Activated CD4-positive, alpha-beta T cell treated with anti-CD3 and anti-CD28 coated beads for 4 hours (primary cell): ENCODE measurements at regions not wholly inside any gene's neighbourhood (a gene's known extent, or its start where the extent isn't known, plus 50 kb on each side); places are given as distances from the start of the nearest gene placed in this dataset.

Source experiments
- DNase-seq, 2 donors: peaks; one replicate each; pipeline ENCODE4 v3.0.0-alpha.2; 2020

DNA sequence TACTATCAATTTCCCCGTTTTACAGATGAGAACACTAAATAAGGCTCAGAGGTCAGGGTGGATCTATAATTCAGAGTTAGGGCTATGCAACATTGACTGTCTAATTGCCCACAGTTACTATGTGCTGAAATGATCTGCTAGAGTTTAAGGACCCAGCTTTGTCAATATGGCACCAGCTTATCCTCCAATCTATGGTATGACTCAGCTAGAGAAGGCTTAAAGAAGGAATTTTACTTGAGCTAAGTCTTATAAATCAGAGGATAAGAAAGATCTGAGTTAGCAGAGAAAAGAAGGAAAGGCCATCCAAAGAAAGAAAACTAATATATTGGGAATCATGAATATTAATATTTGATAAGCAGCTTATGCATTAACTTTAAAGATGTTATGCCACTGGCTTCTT lies 78.1 kb downstream of the ASB9 start:
- no peak for DNase-seq

DNA sequence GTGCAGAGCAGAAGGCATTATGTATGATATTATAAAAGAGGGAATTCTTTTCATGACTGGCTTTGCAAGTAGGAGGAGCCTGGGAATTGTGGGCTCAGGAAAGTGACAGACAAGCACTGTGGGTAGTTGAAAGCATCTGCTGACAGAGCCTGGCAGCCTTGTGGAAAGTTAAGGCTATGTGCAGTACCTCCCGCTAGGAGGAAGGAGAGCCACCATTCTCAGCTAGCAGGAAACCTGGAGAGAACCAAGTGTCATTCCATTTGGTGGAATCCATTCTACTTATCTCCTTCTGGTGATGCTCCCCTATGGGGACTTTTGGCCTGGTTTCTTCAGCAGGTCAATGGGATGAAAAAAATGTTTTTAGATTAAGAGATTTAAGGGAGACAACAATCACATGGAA lies 81.8 kb downstream of the ASB9 start:
- no peak for DNase-seq

DNA sequence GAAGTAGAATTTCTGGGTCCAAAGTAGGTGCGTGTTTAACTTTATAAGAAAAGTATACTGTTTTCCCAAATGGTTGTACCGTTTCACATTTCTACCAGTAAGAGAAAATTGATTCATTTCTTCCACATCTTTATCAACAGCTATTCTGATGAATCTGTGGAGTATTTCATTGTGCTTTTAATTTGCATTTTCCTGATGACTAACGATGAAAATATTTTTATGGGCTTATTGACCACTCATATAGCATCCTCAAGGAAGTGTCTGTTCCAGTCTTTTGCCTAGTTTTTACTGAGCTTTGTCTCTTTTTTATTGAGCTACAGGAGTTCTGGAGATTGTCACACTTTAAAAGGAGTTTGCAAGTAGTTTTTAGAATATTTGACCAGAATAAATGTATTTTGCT lies 92.6 kb downstream of the ASB9 start:
- DNase-seq: no peak

DNA sequence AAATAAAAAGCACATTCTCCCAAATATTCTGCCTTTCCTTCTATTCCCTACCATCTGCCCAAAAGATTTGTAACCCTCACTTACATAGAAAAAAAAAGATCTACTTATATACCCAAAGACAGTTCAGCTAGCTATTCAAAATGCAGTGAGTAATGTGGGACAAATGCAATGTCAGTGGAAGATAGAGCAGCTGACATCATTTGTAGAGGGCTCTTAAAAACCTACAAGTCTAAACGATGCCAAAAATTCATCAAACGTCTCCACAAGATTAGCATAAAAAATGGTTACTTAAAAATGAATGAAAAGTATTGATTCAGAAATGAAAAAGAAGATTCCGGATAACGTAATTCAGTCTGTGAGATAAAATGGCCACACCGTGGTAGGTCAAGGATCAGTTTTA lies 96.5 kb downstream of the ASB9 start:
- no peak for DNase-seq

DNA sequence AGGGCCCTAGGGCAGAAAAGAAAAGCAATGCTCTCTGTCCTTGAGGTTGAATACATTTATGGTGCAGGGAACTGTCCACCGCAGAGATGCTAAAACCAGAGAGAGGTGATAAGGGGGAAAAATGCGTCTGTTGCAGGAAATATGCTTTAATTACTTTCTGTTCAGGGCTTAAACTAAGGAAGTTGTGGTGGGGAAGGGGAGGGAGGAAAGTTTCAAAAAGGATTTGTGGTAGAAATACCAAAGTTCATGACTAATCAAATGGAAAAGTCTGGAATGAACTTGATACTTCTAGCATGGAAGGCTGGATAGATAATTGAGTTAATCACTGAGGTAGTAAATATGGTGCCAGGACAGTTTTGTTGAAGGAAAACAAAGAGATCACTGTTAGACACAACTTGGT lies 99.0 kb downstream of the ASB9 start:
- DNase-seq: no peak

DNA sequence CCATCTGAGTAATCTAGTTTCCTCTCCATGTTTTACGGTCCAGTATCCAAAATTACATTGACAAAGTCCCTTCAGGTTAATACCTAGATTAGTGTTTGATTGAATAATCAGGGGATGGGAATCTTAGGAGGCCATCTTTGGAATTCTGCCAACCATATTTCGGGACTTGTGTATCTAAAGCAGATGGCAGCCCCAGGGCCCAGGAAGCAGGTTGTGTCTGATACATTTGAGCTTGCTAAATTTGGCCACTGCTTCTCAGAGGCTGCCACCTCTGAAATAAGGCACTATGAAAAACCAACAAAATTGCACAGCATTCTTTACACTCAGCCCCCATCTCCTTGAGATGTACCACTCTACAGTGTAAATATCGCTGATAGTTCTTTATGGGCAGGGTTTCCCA lies 102.1 kb downstream of the ASB9 start:
- DNase-seq: no peak

DNA sequence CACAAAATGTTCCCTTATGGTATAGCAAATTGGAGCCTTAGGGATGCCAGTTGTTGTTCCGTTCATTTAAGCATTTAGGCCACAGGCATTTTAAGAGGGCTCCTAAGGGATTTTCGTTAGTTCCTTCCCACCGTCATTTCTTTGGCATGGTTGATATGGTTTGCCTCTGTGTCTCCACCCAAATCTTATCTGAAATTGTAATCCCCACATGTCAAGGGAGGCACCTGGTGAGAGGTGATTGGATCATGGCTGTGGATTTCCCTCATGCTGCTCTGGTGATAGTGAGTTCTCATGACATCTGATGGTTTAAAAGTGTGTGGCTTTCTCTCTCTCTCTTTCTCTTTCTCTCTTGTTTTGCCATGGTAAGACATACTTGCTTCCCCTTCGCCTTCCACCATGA lies 104.1 kb downstream of the ASB9 start:
- DNase-seq: no peak

DNA sequence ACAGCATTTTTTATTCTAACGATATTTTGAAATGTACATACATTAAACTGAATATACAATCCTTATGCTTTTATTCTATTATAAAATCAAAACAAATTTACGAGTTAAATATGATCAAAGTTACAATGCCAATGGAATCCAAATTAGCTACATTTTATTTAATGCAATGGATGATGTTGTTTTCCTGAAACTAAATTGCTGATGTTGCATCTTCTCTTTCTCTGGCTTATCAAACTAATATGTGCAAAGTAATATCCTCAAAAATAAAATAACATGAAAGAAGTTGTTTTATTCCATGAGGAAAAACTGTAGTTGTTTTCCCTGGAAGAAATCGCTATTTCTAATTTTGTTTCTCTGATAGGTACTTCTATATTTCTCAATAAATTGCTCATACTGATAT lies 106.8 kb downstream of the ASB9 start:
- DNase-seq: no peak

DNA sequence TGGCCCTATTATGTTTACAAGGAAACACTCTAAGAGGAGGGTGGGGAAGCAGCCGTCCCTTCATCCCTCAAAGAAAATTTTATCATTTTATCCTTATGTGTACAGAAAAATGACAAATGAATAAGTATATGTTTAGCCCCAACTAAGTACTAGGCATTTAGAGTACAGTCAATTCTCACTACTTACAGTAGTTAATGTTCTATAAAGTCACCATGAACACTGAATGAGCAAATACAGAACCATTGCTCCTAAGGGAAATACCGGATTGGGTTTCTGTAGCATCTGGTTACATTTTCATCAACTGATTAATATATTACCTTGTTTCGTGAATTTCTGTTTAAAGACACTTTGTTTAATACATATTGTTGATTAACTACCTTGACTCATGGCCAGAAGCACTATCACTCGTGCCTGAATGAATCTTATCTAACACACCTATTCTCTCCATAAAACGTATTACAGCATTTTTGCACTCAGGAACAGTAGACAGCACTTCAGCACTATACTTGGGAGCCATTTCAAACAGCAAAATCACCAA lies 109.3 kb downstream of the ASB9 start:
- DNase-seq: no peak

DNA sequence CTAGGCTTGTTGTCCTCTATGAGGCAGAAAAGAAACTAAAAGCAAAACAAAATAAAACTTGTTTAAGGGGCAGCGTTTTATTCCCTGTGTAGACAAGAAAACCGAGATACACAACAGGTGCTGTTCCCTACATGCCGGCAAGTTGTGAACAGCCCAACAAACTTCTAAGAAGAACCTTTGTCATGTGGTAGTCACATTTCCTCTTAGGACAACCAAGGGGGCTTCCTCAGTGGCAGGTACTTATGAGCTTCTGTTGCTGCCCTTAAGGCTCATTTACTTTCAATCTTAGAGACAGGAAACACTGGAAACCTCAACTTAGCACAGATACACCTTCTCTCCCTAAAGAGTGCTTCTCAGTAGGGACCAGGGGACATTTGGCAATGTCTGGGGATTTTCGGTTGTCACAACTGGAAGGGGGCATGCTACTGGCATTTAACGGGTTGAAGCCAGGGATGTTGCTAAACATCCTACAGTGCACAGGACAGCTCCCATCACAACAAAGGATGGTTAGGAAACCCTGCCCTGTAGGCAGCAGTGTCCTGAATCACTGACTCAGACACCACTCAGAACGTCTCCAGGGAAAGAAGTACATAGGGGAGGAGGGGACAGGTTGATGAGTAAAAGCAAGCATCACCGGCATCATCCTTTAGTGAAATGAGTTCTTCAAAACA lies 111.0 kb downstream of the ASB9 start:
- DNase-seq: peak; percentile 8 to 9

DNA sequence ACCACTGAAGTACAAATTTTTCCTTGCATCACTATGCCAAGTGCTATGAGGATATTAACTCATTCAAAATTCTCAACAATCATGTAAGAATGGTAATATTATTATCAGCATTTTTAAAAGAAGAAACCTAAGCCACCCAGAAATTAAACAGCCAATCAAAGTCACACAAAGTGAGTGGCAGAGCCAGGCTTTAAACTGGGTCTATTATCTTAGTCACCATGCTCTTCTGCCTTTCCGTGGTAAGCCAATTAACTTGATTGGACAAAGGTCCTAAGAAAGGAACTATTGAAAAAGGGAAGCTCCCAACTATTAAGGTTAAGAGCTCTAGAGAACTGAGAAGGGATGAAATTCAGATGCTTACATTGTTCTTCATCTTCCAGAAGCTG lies 111.5 kb downstream of the ASB9 start:
- DNase-seq: no peak

DNA sequence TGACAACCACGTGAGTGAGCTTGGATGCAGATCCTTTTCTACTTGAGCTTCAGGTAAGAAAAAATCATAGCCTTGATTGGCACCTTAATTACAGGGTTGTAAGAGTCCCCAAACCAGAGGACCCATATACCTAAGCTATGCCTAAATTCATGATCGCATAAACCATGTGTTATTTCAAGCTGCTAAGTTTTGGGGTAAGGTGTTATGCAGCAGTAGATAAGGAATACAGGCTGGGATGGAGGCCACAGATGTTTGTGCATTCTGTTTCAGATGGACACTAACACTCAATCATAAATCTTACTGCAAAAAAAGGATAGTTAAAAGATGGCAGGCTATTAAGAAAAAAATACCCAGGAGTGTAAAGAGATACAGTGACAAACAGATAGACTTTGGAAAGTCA lies 112.3 kb downstream of the ASB9 start:
- no peak for DNase-seq

DNA sequence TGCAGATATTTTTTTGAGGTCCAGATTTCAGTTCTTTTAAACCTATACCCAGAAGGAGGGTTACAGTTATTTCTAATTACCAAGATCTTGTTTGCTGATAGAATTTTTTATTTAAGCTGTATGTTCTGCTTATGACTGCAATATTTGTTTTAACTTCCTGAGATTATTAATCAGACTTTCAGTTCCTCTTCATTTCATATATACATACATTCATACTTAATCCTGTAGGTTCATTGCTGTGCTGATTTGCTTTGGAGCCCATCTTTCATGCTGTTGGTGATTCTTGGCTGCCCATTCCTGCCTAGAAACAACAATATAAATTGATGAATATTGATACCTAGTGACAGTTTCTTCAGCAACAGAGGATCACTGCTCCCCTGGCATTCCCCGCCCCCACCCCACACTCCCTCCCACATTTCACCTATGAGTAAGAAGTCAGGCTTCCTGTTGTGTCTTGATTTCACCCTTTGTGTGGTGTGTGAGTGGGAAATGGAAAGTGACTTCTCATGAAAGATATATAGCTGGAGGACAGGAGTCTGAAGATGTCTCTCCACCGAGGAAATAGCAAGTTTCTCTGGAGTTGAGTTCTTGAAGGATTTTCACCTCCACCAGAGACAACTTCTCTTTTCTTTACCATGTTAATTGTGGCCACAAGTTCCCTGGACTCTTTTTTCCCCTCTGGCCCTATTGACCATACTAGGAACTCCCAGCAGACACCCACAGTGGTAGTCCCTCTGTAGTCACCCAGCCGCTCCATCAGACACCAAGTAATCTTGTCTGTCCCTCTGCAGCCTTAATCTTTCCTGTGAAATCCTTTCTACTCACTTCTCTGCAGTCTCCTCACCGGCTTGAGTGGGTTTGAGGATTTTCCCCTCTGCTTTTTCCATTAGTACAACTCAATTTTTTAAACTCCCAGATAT lies 118.4 kb downstream of the ASB9 start:
- peak; percentile 38 to 42 for DNase-seq

DNA sequence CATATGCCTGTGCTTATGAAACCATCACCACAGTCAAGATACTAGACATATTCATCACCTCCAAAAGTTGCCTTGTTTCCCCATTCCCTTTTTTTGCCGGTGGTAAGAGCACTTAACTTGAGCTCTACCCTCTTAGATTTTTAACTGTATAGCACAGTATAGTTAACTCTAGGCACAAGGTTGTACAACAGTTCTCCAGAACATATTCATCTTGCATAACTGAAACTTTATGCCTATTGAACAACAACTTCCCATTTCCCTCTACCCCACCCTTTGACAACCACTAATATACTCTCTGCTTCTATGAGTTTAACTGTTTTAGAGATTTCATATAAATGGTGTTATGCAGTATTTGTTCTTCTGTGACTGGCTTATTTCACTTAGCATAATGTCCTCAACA lies 119.3 kb downstream of the ASB9 start:
- DNase-seq: no peak

DNA sequence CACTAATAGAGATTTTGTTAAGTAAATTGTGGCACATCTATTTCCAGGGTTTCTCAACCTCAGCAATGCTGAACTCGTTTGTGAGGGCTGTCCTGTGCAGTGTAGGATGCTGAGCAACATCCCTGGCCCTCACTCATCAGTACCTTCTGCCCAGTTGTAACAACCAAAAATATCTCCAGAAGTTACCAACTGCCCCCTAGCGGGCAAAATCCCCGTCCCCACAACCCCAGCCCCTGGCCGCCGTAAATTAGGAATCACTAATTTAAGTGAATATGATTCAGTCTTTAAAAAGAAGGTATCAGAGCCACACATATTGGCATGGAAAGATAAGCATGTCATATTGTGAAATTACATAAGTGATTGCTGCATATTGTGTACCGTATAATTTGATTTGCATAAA lies 123.4 kb downstream of the ASB9 start:
- peak; percentile 7 for DNase-seq

DNA sequence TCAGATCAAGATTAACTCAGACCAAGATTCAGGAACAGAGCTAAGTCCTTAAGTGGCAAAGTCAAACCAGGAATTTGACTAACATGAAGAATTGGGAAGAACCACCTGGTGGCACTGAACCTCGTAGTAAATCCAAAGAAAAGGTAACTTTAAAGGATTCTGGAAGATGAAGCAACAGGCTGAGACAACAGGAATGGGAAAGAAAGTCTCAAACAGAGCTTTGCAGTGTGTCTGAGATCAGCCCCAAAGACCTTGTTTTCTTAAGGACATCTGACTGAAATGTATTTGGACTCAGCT lies 126.1 kb downstream of the ASB9 start:
- DNase-seq: no peak

DNA sequence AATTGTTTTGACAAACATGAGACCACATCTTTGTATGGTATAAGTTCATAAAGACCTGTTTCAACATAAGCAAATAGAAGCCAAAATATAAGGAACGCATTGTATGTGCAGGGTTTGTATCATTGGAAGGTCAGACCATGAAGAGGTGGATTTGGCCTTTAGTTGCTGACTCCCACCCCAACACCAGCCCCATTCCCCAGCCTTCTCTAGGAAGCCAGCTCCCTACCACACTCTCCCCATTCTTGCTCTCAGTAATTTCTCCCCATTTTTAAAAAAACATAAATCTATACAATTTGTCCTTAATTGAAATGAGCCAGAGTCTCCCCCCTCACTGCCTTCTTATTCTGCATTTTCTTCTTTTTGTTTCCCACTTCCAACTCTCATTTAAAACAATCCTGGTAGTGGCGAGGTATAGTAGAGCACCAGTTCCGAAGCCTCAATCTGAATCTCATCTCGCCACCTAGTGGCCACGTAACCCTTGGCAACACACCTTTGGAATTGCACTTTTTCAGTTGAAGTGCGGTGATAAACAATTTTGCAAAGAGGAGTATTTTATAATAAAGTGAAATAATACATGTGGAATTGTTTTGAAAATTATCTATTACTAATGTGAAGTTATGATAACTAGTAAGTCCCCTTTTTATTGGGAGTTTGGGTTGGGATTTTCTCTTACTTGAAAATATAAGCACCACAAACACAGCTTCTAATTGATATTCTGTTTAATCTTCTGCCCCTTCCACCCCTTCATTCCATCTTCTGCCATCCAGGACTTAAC lies 126.6 kb downstream of the ASB9 start:
- peak; percentile 55 to 62 for DNase-seq

DNA sequence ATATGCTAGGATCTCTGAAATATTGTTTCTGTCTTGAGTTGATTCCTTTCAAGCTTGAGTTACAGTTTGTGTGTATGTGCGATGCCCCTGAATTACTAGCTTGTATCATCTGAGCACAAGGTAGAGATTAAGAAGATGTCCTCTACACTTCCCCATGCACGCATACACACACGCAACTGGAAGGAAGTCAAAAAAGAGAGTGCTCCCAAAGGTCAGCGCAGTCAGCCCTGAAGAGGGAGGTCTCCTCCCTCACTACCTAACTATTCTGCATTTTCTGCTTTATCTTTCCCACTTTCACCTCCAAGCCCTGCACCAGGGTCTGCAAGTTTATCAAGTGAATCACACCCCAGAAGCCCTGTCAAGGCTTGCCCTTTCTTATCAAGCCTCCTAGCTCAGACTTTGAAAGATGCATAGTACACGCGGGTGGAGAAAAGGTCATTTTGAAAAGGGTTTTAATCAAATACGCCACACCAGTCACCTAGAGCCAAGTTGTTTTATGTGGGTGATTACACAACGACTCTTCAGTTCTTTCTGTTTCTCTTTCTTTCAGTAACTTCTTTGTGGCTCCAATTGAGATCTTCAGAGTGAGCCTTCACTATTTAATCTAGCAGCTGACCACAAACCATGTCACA lies 127.7 kb downstream of the ASB9 start:
- no peak for DNase-seq

DNA sequence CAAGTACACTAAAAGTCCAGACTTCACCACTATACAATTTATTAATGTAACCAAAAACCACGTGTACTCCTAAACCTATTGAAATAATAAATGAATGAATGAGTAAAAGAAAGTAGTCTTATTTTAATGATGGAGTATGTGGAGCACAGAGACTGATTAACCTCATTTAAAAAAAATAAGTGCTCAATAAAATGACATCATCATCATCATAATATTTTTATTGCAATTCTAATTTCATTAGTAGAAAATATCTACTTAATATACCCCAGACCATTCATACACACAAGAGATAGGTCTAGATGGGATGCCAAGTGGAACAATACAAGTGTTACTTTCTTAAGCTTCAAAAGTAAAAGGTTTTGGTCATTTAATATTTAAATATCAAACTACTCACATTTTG lies 133.1 kb downstream of the ASB9 start:
- no peak for DNase-seq

DNA sequence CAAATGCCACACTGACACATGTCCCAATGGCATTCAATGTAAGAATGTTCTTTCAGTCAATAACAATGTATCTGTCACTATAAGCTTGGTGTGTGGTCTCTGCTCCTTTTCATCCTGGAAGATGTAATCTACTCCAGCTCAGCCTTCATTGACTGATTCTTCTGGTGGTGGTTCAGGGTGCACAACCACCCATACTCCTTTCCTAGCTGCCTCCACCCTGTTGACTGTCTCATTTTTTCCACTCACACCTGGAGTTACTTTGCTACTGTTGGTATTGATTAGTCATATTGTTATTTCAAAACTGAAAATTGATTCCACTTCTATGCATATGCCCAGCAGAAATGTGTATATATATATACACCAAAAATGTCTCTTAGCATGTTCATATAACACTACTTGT lies 140.5 kb downstream of the ASB9 start:
- no peak for DNase-seq

DNA sequence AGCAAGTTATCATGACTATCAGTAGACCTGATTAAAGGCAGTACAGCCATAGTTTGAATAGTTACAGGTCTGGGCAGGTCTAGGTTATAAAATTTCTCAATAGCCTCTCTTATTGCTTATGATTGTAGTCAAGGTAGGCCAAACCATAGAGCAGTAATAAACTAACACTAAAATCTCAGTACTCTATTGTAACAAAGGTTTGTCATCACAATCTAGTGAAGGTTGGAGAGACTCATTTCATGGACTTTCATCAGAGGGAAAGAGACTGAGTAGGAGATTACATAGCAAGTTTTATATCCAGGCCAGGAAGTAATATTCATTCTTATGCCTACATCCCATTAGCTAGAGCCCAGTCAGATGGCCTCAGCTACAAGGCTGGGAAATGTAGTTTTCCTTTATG lies 141.0 kb downstream of the ASB9 start:
- no peak for DNase-seq

DNA sequence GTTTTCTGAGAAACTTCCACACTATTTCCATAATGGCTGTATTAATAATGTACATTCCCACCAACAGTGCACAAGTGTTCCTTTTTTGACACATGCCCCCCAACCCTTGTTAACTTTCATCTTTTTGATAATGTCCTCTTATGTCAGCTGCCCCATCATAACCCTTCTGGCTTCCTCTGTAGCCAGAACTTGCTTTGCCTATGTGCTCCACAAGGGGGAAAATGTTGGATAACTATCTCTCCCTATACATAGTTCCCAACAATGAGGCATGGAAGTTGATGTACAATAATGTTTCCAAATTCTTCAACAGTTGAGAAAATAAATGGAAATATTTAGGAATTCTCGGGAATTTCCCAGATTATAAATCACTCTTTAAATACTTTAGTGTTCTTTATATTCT lies 142.9 kb downstream of the ASB9 start:
- no peak for DNase-seq

DNA sequence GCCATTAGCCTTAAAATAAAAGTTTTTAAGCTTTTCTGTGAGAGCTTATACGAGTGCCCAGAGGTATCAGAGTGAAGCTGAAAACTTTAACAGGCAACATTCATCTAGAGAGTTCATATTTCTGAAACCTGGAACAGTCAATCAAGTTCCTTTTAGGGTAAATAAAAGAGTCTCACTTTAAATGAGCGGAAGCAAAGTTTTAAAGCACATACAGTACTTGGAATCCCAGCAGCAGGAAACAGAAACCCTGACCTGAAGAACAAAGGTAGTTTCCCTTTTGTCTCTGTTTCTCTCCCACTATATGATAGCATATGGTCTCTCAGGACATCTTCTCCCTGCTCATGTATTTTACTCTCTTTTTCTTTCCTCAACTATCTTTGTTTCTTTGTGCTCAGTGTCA lies 153.0 kb downstream of the ASB9 start:
- no peak for DNase-seq
